ENCODE measurements at regions not wholly inside any gene's neighbourhood (a gene's known extent, or its start where the extent isn't known, plus 50 kb on each side); places are given as distances from the start of the nearest gene placed in this dataset.

- no peak for TF ChIP-seq CTCF (IDR thresholded peaks at IDR 0.05)
- no peak for TF ChIP-seq POLR2A (IDR thresholded peaks at IDR 0.05)
Observed at GRCh38 chr3:36155515-36155914, 224.8 kb upstream of the STAC start.
